IPS-20b (cell line): ENCODE measurements at regions not wholly inside any gene's neighbourhood (a gene's known extent, or its start where the extent isn't known, plus 50 kb on each side); places are given as distances from the start of the nearest gene placed in this dataset.
"Not testable (repeated sequence)": the region's sequence is repeated elsewhere in the genome, so short reads cannot be mapped to it uniquely, and the experiment has no call there.

Experiments
- H3K27ac ChIP-seq: one replicate; pipeline ENCODE4 v1.5.1; 2013; ENCODE audit warnings: low read length
- H3K27me3 ChIP-seq: 2 replicates; pipeline ENCODE4 v1.6.1; 2013; ENCODE audit warnings: mild to moderate bottlenecking, low read length, inconsistent platforms; ENCODE audit not compliant: insufficient read depth
- H3K36me3 ChIP-seq: 2 replicates; pipeline ENCODE4 v1.6.1; 2013; ENCODE audit warnings: low read depth, mild to moderate bottlenecking, inconsistent platforms, low read length, moderate library complexity; ENCODE audit not compliant: insufficient read depth
- H3K4me1 ChIP-seq: 2 replicates; pipeline ENCODE4 v1.6.1; 2013; ENCODE audit warnings: mild to moderate bottlenecking, control low read depth, inconsistent platforms, low read length, moderate library complexity; ENCODE audit not compliant: insufficient read depth
- H3K4me3 ChIP-seq: 2 replicates; pipeline ENCODE4 v1.5.1; 2013; ENCODE audit warnings: mild to moderate bottlenecking, low read length, inconsistent platforms
- H3K9ac ChIP-seq: 2 replicates; pipeline ENCODE4 v1.6.1; 2013; ENCODE audit warnings: low read depth, mild to moderate bottlenecking, inconsistent platforms, low read length, moderate library complexity
- H3K9me3 ChIP-seq: 2 replicates; pipeline ENCODE4 v1.6.1; 2013; ENCODE audit warnings: mild to moderate bottlenecking, low read depth, low read length, inconsistent platforms; ENCODE audit not compliant: insufficient read depth

- Histone ChIP-seq H3K9me3 (peaks cover 2% of the 10 kb centered on the region; the same call in 1 of the 2 replicates), H3K27ac (no peak overlapping the region), H3K4me1 (no peaks in the 10 kb centered on the region)
Observed at GRCh38 chr13:55632402-55632801, 1508.3 kb upstream of the PRR20A start.

GRCh38 chr13:55649485-55649884 is 1491.2 kb upstream of the PRR20A start:
- peaks cover 22% of the 10 kb centered on the region for H3K36me3 ChIP-seq
- H3K27ac ChIP-seq, result no peak overlapping the region
- H3K9me3 ChIP-seq, result no peaks in the 10 kb centered on the region
- no peak overlapping the region for H3K4me3 ChIP-seq
- H3K9ac ChIP-seq, result no peak overlapping the region
- peaks cover 12% of the 10 kb centered on the region for H3K4me1 ChIP-seq
- H3K27me3 ChIP-seq, result no peaks in the 10 kb centered on the region

More at GRCh38 chr13:55632402-55632801, 1508.3 kb upstream of the PRR20A start:
- H3K4me3 ChIP-seq, result no peak overlapping the region
- H3K27me3 ChIP-seq, result no peaks in the 10 kb centered on the region
- H3K9ac ChIP-seq, result no peak overlapping the region
- no peaks in the 10 kb centered on the region for H3K36me3 ChIP-seq

DNA sequence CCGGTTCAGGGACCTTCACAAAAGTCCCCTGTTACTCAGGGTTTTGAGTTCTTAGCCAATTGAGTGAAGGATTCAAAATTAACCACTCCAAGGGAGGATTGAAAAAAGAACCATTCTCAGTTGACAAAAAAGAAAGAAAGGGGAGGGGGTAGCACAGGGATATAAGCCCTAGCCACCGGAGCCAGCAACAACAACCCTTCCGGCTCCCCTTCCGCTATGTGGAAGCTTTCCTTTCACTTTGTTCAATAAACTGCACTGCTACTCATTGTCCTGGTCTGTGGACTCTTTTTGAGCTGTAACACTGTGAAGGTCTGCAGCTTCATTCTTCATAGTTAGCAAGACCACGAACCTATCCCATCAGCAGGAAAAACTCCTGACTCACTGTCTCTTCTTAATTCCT is 1488.1 kb upstream of the PRR20A start:
- Histone ChIP-seq H3K27ac (no peak overlapping the region), H3K9ac (no peak overlapping the region), H3K4me1 (peaks cover 15% of the 10 kb centered on the region), H3K4me3 (no peak overlapping the region), H3K27me3 (no peaks in the 10 kb centered on the region), H3K9me3 (no peaks in the 10 kb centered on the region), H3K36me3 (peaks cover 39% of the 10 kb centered on the region)

- peak overlapping the region; percentile 70 for H3K4me3 ChIP-seq
- H3K36me3 ChIP-seq, result peaks cover 39% of the 10 kb centered on the region
- H3K9ac ChIP-seq, result no peak overlapping the region
- no peaks in the 10 kb centered on the region for H3K27me3 ChIP-seq
- peaks cover 15% of the 10 kb centered on the region for H3K4me1 ChIP-seq
- no peaks in the 10 kb centered on the region for H3K9me3 ChIP-seq
- peak overlapping the region; percentile 0 for H3K27ac ChIP-seq
Observed at GRCh38 chr13:55653497-55653896, 1487.2 kb upstream of the PRR20A start.

GRCh38 chr13:55654243-55654642 is 1486.5 kb upstream of the PRR20A start:
- Histone ChIP-seq H3K4me1 (peaks cover 12% of the 10 kb centered on the region), H3K27ac (peak overlapping the region; percentile 84), H3K36me3 (peaks cover 39% of the 10 kb centered on the region), H3K9me3 (no peaks in the 10 kb centered on the region), H3K9ac (peak overlapping the region; percentile 76; the same call in 1 of the 2 replicates), H3K27me3 (no peaks in the 10 kb centered on the region), H3K4me3 (peak overlapping the region; percentile 70)

DNA sequence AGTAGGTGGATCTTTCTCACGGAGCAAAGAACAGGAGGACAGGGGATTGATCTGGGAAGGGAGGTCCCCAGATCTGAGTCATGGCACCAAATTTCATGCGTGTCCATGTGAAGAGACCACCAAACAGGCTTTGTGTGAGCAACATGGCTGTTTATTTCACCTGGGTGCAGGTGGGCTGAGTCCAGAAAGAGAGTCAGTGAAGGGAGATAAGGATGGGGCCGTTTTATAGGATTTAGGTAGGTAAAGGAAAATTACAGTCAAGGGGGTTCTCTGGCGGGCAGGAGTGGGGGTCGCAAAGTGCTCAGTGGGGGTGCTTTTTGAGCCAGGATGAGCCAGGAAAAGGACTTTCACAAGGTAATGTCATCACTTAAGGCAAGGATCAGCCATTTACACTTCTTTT is 1480.5 kb upstream of the PRR20A start:
- H3K27ac ChIP-seq, H3K27me3 ChIP-seq, H3K9me3 ChIP-seq: not testable (repeated sequence)
- H3K4me1 ChIP-seq, result peaks cover 31% of the 10 kb centered on the region
- peak overlapping the region; percentile 72 for H3K4me3 ChIP-seq
- peaks cover 17% of the 10 kb centered on the region for H3K36me3 ChIP-seq
- H3K9ac ChIP-seq, result peak overlapping the region; percentile 85

- no peaks in the 10 kb centered on the region for H3K27me3 ChIP-seq
- peaks cover 14% of the 10 kb centered on the region for H3K36me3 ChIP-seq
- peaks cover 31% of the 10 kb centered on the region for H3K4me1 ChIP-seq
- peak overlapping the region; percentile 59 for H3K27ac ChIP-seq
- H3K9ac ChIP-seq, result peak overlapping the region; percentile 70
- no peaks in the 10 kb centered on the region for H3K9me3 ChIP-seq
- H3K4me3 ChIP-seq, result peak overlapping the region; percentile 58
Observed at GRCh38 chr13:55660851-55661250, 1479.9 kb upstream of the PRR20A start.

DNA sequence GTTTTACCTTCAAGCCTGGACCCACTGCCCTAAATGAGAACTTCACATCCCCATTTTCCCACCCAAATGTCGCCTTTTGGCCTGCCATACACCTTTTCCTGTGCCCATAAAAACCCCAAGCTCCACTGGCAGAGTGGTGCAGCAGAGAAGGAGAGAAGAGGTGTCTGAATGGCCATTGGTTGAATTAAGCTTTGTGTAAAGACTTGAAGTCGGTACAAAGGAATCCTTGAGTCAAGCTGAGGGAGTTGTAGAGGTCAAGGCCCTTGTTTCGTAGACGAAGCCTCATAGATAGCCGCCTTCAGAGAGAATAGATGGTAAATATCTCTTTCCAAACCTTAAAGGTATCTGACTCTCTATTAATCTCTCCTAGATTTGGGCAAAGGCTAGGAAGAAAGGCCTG is 1479.2 kb upstream of the PRR20A start:
- Histone ChIP-seq H3K9ac (peak overlapping the region; percentile 43; the same call in 1 of the 2 replicates), H3K27me3 (no peaks in the 10 kb centered on the region), H3K4me1 (peaks cover 31% of the 10 kb centered on the region), H3K27ac (peak overlapping the region; percentile 71), H3K4me3 (peak overlapping the region; percentile 7), H3K9me3 (no peaks in the 10 kb centered on the region), H3K36me3 (peaks cover 10% of the 10 kb centered on the region)

- Histone ChIP-seq H3K9ac (no peak overlapping the region), H3K4me3 (no peak overlapping the region), H3K4me1 (peaks cover 31% of the 10 kb centered on the region), H3K27ac (no peak overlapping the region), H3K36me3 (peaks cover 3% of the 10 kb centered on the region; the same call in 1 of the 2 replicates), H3K27me3 (no peaks in the 10 kb centered on the region), H3K9me3 (no peaks in the 10 kb centered on the region)
Observed at GRCh38 chr13:55664178-55664577, 1476.5 kb upstream of the PRR20A start.

- no peak overlapping the region for H3K27ac ChIP-seq
- H3K36me3 ChIP-seq, result peaks cover 16% of the 10 kb centered on the region
- no peak overlapping the region for H3K4me3 ChIP-seq
- no peak overlapping the region for H3K9ac ChIP-seq
- no peaks in the 10 kb centered on the region for H3K27me3 ChIP-seq
- H3K9me3 ChIP-seq, result peaks cover 4% of the 10 kb centered on the region; the same call in 1 of the 2 replicates
- peaks cover 16% of the 10 kb centered on the region for H3K4me1 ChIP-seq
Observed at GRCh38 chr13:55669051-55669450, 1471.7 kb upstream of the PRR20A start.

DNA sequence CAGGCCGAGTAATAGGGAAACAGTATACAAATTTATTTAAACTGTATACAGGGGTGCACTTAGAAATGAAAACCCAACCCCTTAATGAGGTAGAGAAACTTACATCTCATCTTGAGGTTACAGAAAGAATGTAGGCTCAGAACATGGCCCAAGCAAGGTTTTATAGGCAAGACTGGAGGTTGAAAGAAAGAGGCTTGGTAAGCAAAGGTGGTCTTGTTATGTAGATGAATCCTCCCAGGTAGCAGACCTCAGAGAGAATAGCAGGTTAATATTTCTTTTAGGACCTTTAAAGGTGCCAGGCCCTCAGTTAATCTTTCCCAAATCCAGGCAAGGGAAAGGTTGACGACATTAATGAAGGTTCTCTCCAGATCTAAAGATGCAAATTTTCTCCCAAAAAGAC is 1466.8 kb upstream of the PRR20A start:
- Histone ChIP-seq H3K36me3 (peaks cover 12% of the 10 kb centered on the region), H3K4me1 (peaks cover 19% of the 10 kb centered on the region), H3K9ac (no peak overlapping the region), H3K4me3 (peak overlapping the region; percentile 45), H3K9me3 (peaks cover 4% of the 10 kb centered on the region; the same call in 1 of the 2 replicates), H3K27me3 (no peaks in the 10 kb centered on the region), H3K27ac (no peak overlapping the region)

GRCh38 chr13:55682776-55683175 is 1457.9 kb upstream of the PRR20A start:
- Histone ChIP-seq H3K4me1 (no peaks in the 10 kb centered on the region), H3K4me3 (no peak overlapping the region), H3K27me3 (no peaks in the 10 kb centered on the region), H3K36me3 (no peaks in the 10 kb centered on the region), H3K9me3 (no peaks in the 10 kb centered on the region), H3K27ac (no peak overlapping the region), H3K9ac (no peak overlapping the region)
